ENCODE measurements at regions not wholly inside any gene's neighbourhood (a gene's known extent, or its start where the extent isn't known, plus 50 kb on each side); places are given as distances from the start of the nearest gene placed in this dataset.

DNA sequence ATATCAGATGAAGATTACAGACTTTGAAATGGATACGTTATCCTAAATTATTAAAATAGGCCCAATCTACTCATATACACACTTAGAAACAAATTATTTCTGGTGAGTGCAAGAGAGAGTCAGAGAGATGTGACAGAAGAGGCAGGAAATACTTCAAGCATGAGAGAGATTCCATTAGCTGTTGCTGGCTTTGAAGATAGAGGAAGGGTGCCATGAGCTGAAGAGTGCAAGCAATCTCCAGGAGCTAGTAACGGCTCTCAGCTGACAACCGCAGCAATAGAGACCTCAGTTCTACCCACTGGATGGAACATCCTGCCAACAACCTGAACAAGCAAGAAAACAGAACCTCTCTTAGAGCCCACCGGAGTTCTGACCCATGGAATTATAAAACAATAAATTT lies 270.7 kb upstream of the SLITRK3 start:
- no peak for TF ChIP-seq SP1 (IDR thresholded peaks at IDR 0.05)
- TF ChIP-seq ELF4 (IDR thresholded peaks at IDR 0.05): no peak
- TF ChIP-seq TARDBP (IDR thresholded peaks at IDR 0.05): no peak
- no peak for TF ChIP-seq HDGF (IDR thresholded peaks at IDR 0.05; ENCODE audit: borderline replicate concordance)
- TF ChIP-seq BHLHE40 (IDR thresholded peaks at IDR 0.05; ENCODE audit: borderline replicate concordance): no peak

All from HEK293T (cell line).